HEK293 (cell line): ENCODE measurements at regions not wholly inside any gene's neighbourhood (a gene's known extent, or its start where the extent isn't known, plus 50 kb on each side); places are given as distances from the start of the nearest gene placed in this dataset.

Experiments
- CTCF ChIA-PET: fragments of 350-600 bp; formaldehyde crosslinking; extraction: SDS; loops from one replicate; lab custom pipeline; 2021; ENCODE audit warnings: antibody characterized with exemption; lab: Yijun Ruan, JAX
- POLR2A ChIA-PET: fragments of 300-600 bp; formaldehyde crosslinking; extraction: SDS; loops from one replicate; lab custom pipeline; 2020; ENCODE audit warnings: antibody characterized with exemption, inconsistent platforms; lab: Yijun Ruan, JAX
- H3K27ac ChIP-seq: fragments of 200-500 bp; sonication (Bioruptor generic); 2 replicates; pipeline ENCODE4 v1.5.1; 2014; ENCODE audit warnings: low read depth, low read length, control low read depth, inconsistent platforms; ENCODE audit errors: extremely low read depth
- H3K36me3 ChIP-seq, 2 experiments: fragments of 200-500 bp in 1 of 2; sonication (Bioruptor generic) in 1 of 2; 1 replicate in 1 of 2; 2 replicates in 1 of 2; pipeline ENCODE4 v1.5.1; 2014 to 2017; ENCODE audit warnings: inconsistent platforms in 2 of 2, low read length in 2 of 2; ENCODE audit not compliant: control insufficient read depth in 2 of 2, insufficient read depth in 1 of 2
- H3K4me1 ChIP-seq: fragments of 200-500 bp; sonication (Bioruptor generic); 2 replicates; pipeline ENCODE4 v1.5.1; 2014; ENCODE audit warnings: mild to moderate bottlenecking, low read length, inconsistent platforms; ENCODE audit not compliant: control insufficient read depth, insufficient read depth
- H3K4me3 ChIP-seq: 2 replicates; pipeline ENCODE4 v1.5.1; 2011; ENCODE audit warnings: low read depth, mild to moderate bottlenecking, control low read depth, low read length, moderate library complexity
- H3K9me3 ChIP-seq: fragments of 200-500 bp; sonication (Bioruptor generic); 2 replicates; pipeline ENCODE4 v1.5.1; 2014; ENCODE audit warnings: low read depth, low read length, inconsistent platforms; ENCODE audit not compliant: control insufficient read depth, insufficient read depth
- BCL6B ChIP-seq: fragments of 450-650 bp; formaldehyde crosslinking; IDR thresholded peaks from 2 replicates; pipeline ENCODE4 v1.5.1; 2017; ENCODE audit warnings: missing biosample characterization, missing genetic modification characterization
- FEZF1 ChIP-seq: fragments of 450-650 bp; formaldehyde crosslinking; IDR thresholded peaks from 2 replicates; pipeline ENCODE4 v1.5.1; 2016; ENCODE audit warnings: missing biosample characterization, missing genetic modification characterization
- HOXC10 ChIP-seq: sonication (generic); formaldehyde crosslinking; IDR thresholded peaks from 2 replicates; pipeline ENCODE4 v1.8.1; 2023; ENCODE audit warnings: mild to moderate bottlenecking, missing genetic modification reagents
- MYNN ChIP-seq: fragments of 450-650 bp; formaldehyde crosslinking; IDR thresholded peaks from 2 replicates; pipeline ENCODE4 v1.5.1; 2016; ENCODE audit warnings: missing biosample characterization, missing genetic modification characterization, borderline replicate concordance
- PATZ1 ChIP-seq: fragments of 450-650 bp; formaldehyde crosslinking; IDR thresholded peaks from 2 replicates; pipeline ENCODE4 v1.5.1; 2016; ENCODE audit warnings: missing biosample characterization, missing genetic modification characterization
- SALL2 ChIP-seq: fragments of 450-650 bp; formaldehyde crosslinking; IDR thresholded peaks from 2 replicates; pipeline ENCODE4 v1.5.0; 2017; ENCODE audit warnings: missing biosample characterization, mild to moderate bottlenecking, missing genetic modification characterization, borderline replicate concordance
- SCRT1 ChIP-seq: fragments of 450-650 bp; formaldehyde crosslinking; IDR thresholded peaks from 2 replicates; pipeline ENCODE4 v1.5.1; 2016; ENCODE audit warnings: missing biosample characterization, missing genetic modification characterization, borderline replicate concordance
- YY2 ChIP-seq: fragments of 450-650 bp; formaldehyde crosslinking; IDR thresholded peaks from 2 replicates; pipeline ENCODE4 v1.5.1; 2016; ENCODE audit warnings: missing biosample characterization, missing genetic modification characterization
- ZBTB21 ChIP-seq: fragments of 450-650 bp; formaldehyde crosslinking; IDR thresholded peaks from 2 replicates; pipeline ENCODE4 v1.5.1; 2017; ENCODE audit warnings: missing biosample characterization, missing genetic modification characterization
- ZBTB26 ChIP-seq: fragments of 450-650 bp; formaldehyde crosslinking; optimal IDR thresholded peaks from 2 replicates; pipeline ENCODE3; 2016; ENCODE audit warnings: missing biosample characterization, mild to moderate bottlenecking, missing genetic modification characterization
- ZNF133 ChIP-seq: fragments of 450-650 bp; formaldehyde crosslinking; IDR thresholded peaks from 2 replicates; pipeline ENCODE4 v1.5.1; 2016; ENCODE audit warnings: missing biosample characterization, missing genetic modification characterization
- ZNF138 ChIP-seq: fragments of 450-650 bp; formaldehyde crosslinking; IDR thresholded peaks from 2 replicates; pipeline ENCODE4 v1.5.1; 2016; ENCODE audit warnings: missing biosample characterization, missing genetic modification characterization, borderline replicate concordance
- ZNF155 ChIP-seq: fragments of 450-650 bp; formaldehyde crosslinking; IDR thresholded peaks from 2 replicates; pipeline ENCODE4 v1.5.1; 2016; ENCODE audit warnings: missing biosample characterization, missing genetic modification characterization
- ZNF19 ChIP-seq: fragments of 450-650 bp; formaldehyde crosslinking; IDR thresholded peaks from 2 replicates; pipeline ENCODE4; 2016; ENCODE audit warnings: missing biosample characterization, missing genetic modification characterization, low read depth
- ZNF239 ChIP-seq: fragments of 450-650 bp; formaldehyde crosslinking; IDR thresholded peaks from 2 replicates; pipeline ENCODE4 v1.5.1; 2016; ENCODE audit warnings: missing biosample characterization, missing genetic modification characterization
- ZNF26 ChIP-seq: fragments of 450-650 bp; formaldehyde crosslinking; IDR thresholded peaks from 2 replicates; pipeline ENCODE4 v1.5.1; 2016; ENCODE audit warnings: missing biosample characterization, missing genetic modification characterization
- ZNF530 ChIP-seq: fragments of 450-650 bp; formaldehyde crosslinking; IDR thresholded peaks from 2 replicates; pipeline ENCODE4 v1.5.1; 2016; ENCODE audit warnings: low read depth, missing biosample characterization, missing genetic modification characterization
- ZNF560 ChIP-seq: fragments of 450-650 bp; formaldehyde crosslinking; IDR thresholded peaks from 2 replicates; pipeline ENCODE4 v1.5.1; 2017; ENCODE audit warnings: missing biosample characterization, missing genetic modification characterization, borderline replicate concordance
- ZNF654 ChIP-seq: fragments of 450-650 bp; formaldehyde crosslinking; IDR thresholded peaks from 2 replicates; pipeline ENCODE4 v1.5.1; 2016; ENCODE audit warnings: low read depth, missing biosample characterization, missing genetic modification characterization
- ZNF664 ChIP-seq: fragments of 450-650 bp; formaldehyde crosslinking; IDR thresholded peaks from 2 replicates; pipeline ENCODE4 v1.5.1; 2016; ENCODE audit warnings: missing biosample characterization, missing genetic modification characterization
- ZNF785 ChIP-seq: fragments of 450-650 bp; formaldehyde crosslinking; IDR thresholded peaks from 2 replicates; pipeline ENCODE4 v1.5.1; 2016; ENCODE audit warnings: missing biosample characterization, missing genetic modification characterization
- ZNF837 ChIP-seq: fragments of 450-650 bp; formaldehyde crosslinking; IDR thresholded peaks from 2 replicates; pipeline ENCODE4 v1.5.1; 2016; ENCODE audit warnings: missing biosample characterization, missing genetic modification characterization

GRCh38 chr16:61243954-61244353 lies 792.3 kb downstream of the CDH8 start (continued):
- TF ChIP-seq PATZ1 (tag by site-specific recombination) (no peak), ZNF664 (tag by site-specific recombination) (no peak)

- no peaks in the 10 kb centered on the region for H3K4me1 ChIP-seq
- H3K9me3 ChIP-seq, result no peaks in the 10 kb centered on the region
- no peak overlapping the region for H3K27ac ChIP-seq
- H3K4me3 ChIP-seq, result no peak overlapping the region
- TF ChIP-seq MYNN (tag by site-specific recombination) (no peak), ZNF19 (tag by site-specific recombination) (no peak), ZNF155 (tag by site-specific recombination) (no peak), ZNF654 (no peak), SCRT1 (no peak), ZNF837 (tag by site-specific recombination) (no peak), ZNF133 (tag by site-specific recombination) (no peak), ZNF530 (no peak), ZBTB26 (tag by site-specific recombination) (no peak), HOXC10 (CRISPR knock-in tag) (no peak), ZNF138 (tag by site-specific recombination) (no peak), BCL6B (tag by site-specific recombination) (no peak), YY2 (tag by site-specific recombination) (no peak), ZNF26 (no peak), ZBTB21 (tag by site-specific recombination) (no peak), SALL2 (tag by site-specific recombination) (no peak), FEZF1 (tag by site-specific recombination) (no peak), ZNF239 (tag by site-specific recombination) (no peak), ZNF560 (tag by site-specific recombination) (no peak), ZNF785 (tag by site-specific recombination) (no peak)
- CTCF ChIA-PET, result interaction anchor here (0.6 kb wide), 1 partner anchor 259 kb away, joined by 3 read pairs; no protein-coding TSS in a partner anchor
- POLR2A ChIA-PET, result no interaction called here
- no peaks in the 10 kb centered on the region for H3K36me3 ChIP-seq
These were observed 798.3 kb downstream of the CDH8 start for GRCh38 chr16:61237884-61238485.
